Endothelial cell of umbilical vein (primary cell): ENCODE measurements at regions not wholly inside any gene's neighbourhood (a gene's known extent, or its start where the extent isn't known, plus 50 kb on each side); places are given as distances from the start of the nearest gene placed in this dataset.

Experiments used
- BruUV-seq: library from RNA; stranded (reverse); fragments of 400-500 nt; replicated peaks from 2 replicates; lab custom pipeline; 2021; lab: Mats Ljungman, UMichigan
- CTCF ChIA-PET: fragments of 300-600, 350-600 bp; sonication (Branson Sonifier 250); formaldehyde crosslinking; loops from one replicate; lab custom pipeline; 2021; ENCODE audit warnings: antibody characterized with exemption, inconsistent platforms; lab: Charles Lee
- POLR2A ChIA-PET: fragments of 300-600, 350-600 bp; sonication (Branson Sonifier 250); formaldehyde crosslinking; loops from one replicate; lab custom pipeline; 2021; ENCODE audit warnings: antibody characterized with exemption, inconsistent platforms; lab: Charles Lee
- DNase-seq: peaks from one replicate; pipeline ENCODE4 v3.0.0-alpha.2; 2011; ENCODE audit warnings: low read depth, low spot score
- FAIRE-seq: peaks from 2 replicates; lab custom pipeline; 2011; peaks lifted over from hg19 to GRCh38; lab: Jason Lieb, UNC
- H2AFZ ChIP-seq: 2 replicates; pipeline ENCODE4 v1.6.0; 2012; ENCODE audit warnings: low read depth, low read length, control low read depth, inconsistent platforms
- H3K27ac ChIP-seq: 2 replicates; pipeline ENCODE4 v1.5.1; 2011; ENCODE audit warnings: low read depth, mild to moderate bottlenecking, control low read depth, low read length, moderate library complexity; ENCODE audit not compliant: insufficient read depth
- H3K27me3 ChIP-seq, 2 experiments: 2 replicates each; pipeline versions ENCODE4 v1.6.0 to v1.6.1; 2011; ENCODE audit warnings: low read length in 2 of 2, mixed read lengths in 1 of 2; ENCODE audit not compliant: control insufficient read depth in 2 of 2, insufficient read depth in 2 of 2
- H3K36me3 ChIP-seq, 2 experiments: 2 replicates in 1 of 2; 3 replicates in 1 of 2; pipeline ENCODE4 v1.5.1; 2011; ENCODE audit warnings: low read length in 2 of 2, mild to moderate bottlenecking in 1 of 2, moderate library complexity in 1 of 2; ENCODE audit not compliant: control insufficient read depth in 2 of 2, insufficient read depth in 2 of 2; ENCODE audit errors: extremely low read depth in 1 of 2
- H3K4me1 ChIP-seq: 3 replicates; pipeline ENCODE4 v1.5.1; 2011; ENCODE audit warnings: mild to moderate bottlenecking, low read length; ENCODE audit not compliant: control insufficient read depth, insufficient read depth; ENCODE audit errors: extremely low read depth
- H3K4me2 ChIP-seq: 2 replicates; pipeline ENCODE4 v1.6.1; 2011; ENCODE audit warnings: low read length, control low read depth, mixed read lengths; ENCODE audit not compliant: insufficient read depth
- H3K4me3 ChIP-seq, 3 experiments: fragments of 200-600 bp in 1 of 3; sonication (generic), shearing (Covaris generic) in 1 of 3; replicated peaks in 1 of 3; 2 replicates each; pipeline ENCODE4 v1.5.1; 2011 to 2016; ENCODE audit warnings: control low read depth in 3 of 3, low read length in 3 of 3, mild to moderate bottlenecking in 2 of 3, inconsistent platforms in 1 of 3, low read depth in 1 of 3, moderate library complexity in 1 of 3; ENCODE audit not compliant: insufficient read depth in 1 of 3
- H3K79me2 ChIP-seq: 2 replicates; pipeline ENCODE4 v1.6.0; 2012; ENCODE audit warnings: low read length, inconsistent platforms; ENCODE audit not compliant: control insufficient read depth, insufficient read depth
- H3K9ac ChIP-seq: replicated peaks from 2 replicates; pipeline ENCODE3; 2011; ENCODE audit warnings: low read length, control low read depth; ENCODE audit not compliant: insufficient read depth; ENCODE audit errors: extremely low read depth
- H3K9me1 ChIP-seq: replicated peaks from 3 replicates; pipeline ENCODE4 v1.6.0; 2011; ENCODE audit warnings: mild to moderate bottlenecking, low read length; ENCODE audit not compliant: control insufficient read depth, insufficient read depth; ENCODE audit errors: extremely low read depth
- H3K9me3 ChIP-seq: replicated peaks from 2 replicates; pipeline ENCODE4 v1.5.1; 2012; ENCODE audit warnings: low read length, inconsistent platforms; ENCODE audit not compliant: control insufficient read depth, insufficient read depth
- H4K20me1 ChIP-seq: replicated peaks from 2 replicates; pipeline ENCODE3; 2011; ENCODE audit warnings: mild to moderate bottlenecking, low read length; ENCODE audit not compliant: control insufficient read depth, insufficient read depth; ENCODE audit errors: extremely low read depth
- CTCF ChIP-seq, 2 donors: IDR thresholded peaks; 1 replicate in 1 of 2; 2 replicates in 1 of 2; pipeline ENCODE4 v1.5.1; 2011; ENCODE audit warnings: low read length in 2 of 2, mild to moderate bottlenecking in 2 of 2, moderate library complexity in 2 of 2, control low read depth in 1 of 2, inconsistent platforms in 1 of 2, low read depth in 1 of 2; ENCODE audit not compliant: insufficient read depth in 1 of 2; ENCODE audit errors: extremely low read depth in 1 of 2
- EZH2 ChIP-seq: IDR thresholded peaks from 2 replicates; pipeline ENCODE4 v1.6.1; 2012; ENCODE audit warnings: borderline replicate concordance, low read depth, mild to moderate bottlenecking, moderate library complexity, low read length, inconsistent platforms; ENCODE audit not compliant: severe bottlenecking
- FOS ChIP-seq: IDR thresholded peaks from 2 replicates; pipeline ENCODE4 v1.6.1; 2011; ENCODE audit warnings: mild to moderate bottlenecking, low read length, moderate library complexity, borderline replicate concordance; ENCODE audit not compliant: insufficient read depth
- GATA2 ChIP-seq: IDR thresholded peaks from 2 replicates; pipeline ENCODE4 v1.7.0; 2011; ENCODE audit warnings: low read depth, mild to moderate bottlenecking, moderate library complexity, mixed read lengths, low read length; ENCODE audit not compliant: insufficient read length, insufficient read depth
- JUN ChIP-seq: IDR thresholded peaks from 2 replicates; pipeline ENCODE4 v1.6.1; 2011; ENCODE audit warnings: borderline replicate concordance, low read depth; ENCODE audit not compliant: insufficient read length, insufficient read depth
- MAX ChIP-seq: IDR thresholded peaks from 2 replicates; pipeline ENCODE4 v1.6.1; 2011; ENCODE audit not compliant: insufficient read depth, insufficient read length
- MYC ChIP-seq: IDR thresholded peaks from one replicate; pipeline ENCODE4 v1.6.1; 2011; ENCODE audit warnings: mild to moderate bottlenecking, low read depth, low read length
- POLR2A ChIP-seq: IDR thresholded peaks from 2 replicates; pipeline ENCODE4 v1.6.1; 2012; ENCODE audit warnings: low read depth, mild to moderate bottlenecking, control low read depth, low read length
- POLR2AphosphoS5 ChIP-seq: IDR thresholded peaks from 2 replicates; pipeline ENCODE4 v1.6.1; 2012; ENCODE audit warnings: low read depth, mild to moderate bottlenecking, control low read depth, low read length, moderate library complexity; ENCODE audit not compliant: insufficient read depth
- dilution Hi-C: fragments of 300-500 bp; cut with MboI; formaldehyde crosslinking; loops from one replicate; pipeline ENCODE4 v1.15.0; 2019; ENCODE audit warnings: low sequenced_read_pairs; ENCODE audit not compliant: extremely low pct_ligation_motif_present
- intact Hi-C: fragments of 100-400 bp; cut with micrococcal nuclease; formaldehyde crosslinking; loops from one replicate; pipeline ENCODE4 v1.10.0; 2022

- Histone ChIP-seq H3K4me3 (no peak overlapping the region), H3K9me3 (no peaks in the 10 kb centered on the region), H3K27me3 (no peaks in the 10 kb centered on the region), H3K27ac (no peak overlapping the region), H3K4me2 (no peak overlapping the region), H3K36me3 (no peaks in the 10 kb centered on the region), H3K9me1 (no peaks in the 10 kb centered on the region), H2AFZ (no peak overlapping the region), H3K4me1 (no peaks in the 10 kb centered on the region), H3K79me2 (no peaks in the 10 kb centered on the region), H3K9ac (no peak overlapping the region), H4K20me1 (no peaks in the 10 kb centered on the region)
- POLR2A ChIA-PET, result no interaction called here
- no TSS peak for BruUV-seq
- FAIRE-seq, result no peak
- dilution Hi-C loops (no loop called here), intact Hi-C loops (no loop called here)
- TF ChIP-seq EZH2 (no peak), POLR2AphosphoS5 (no peak), JUN (no peak), CTCF (IDR thresholded peaks at IDR 0.05; ENCODE audit: extremely low read depth in 1 of 2, insufficient read depth in 1 of 2, low read depth in 1 of 2, low read length in 2 of 2) (no peak), MAX (no peak), POLR2A (no peak), FOS (no peak), MYC (no peak), GATA2 (no peak)
- no peak for DNase-seq
- CTCF ChIA-PET, result no interaction called here
These were observed 768.3 kb downstream of the RAPGEF2 start for GRCh38 chr4:159871141-159871540.
